Progenitor cell of endocrine pancreas (in vitro differentiated cells): ENCODE measurements at regions not wholly inside any gene's neighbourhood (a gene's known extent, or its start where the extent isn't known, plus 50 kb on each side); places are given as distances from the start of the nearest gene placed in this dataset.
"Not testable (repeated sequence)": the region's sequence is repeated elsewhere in the genome, so short reads cannot be mapped to it uniquely, and the experiment has no call there.

Source experiments
- DNase-seq: peaks from one replicate; pipeline ENCODE4 v3.0.0; 2021; ENCODE audit warnings: low spot score; ENCODE audit not compliant: unreplicated experiment
- H3K27ac Mint-ChIP-seq: 2 replicates; pipeline ENCODE4 v1.8.0; 2021; ENCODE audit warnings: mild to moderate bottlenecking, moderate library complexity, mixed read lengths
- H3K27me3 Mint-ChIP-seq: 2 replicates; pipeline ENCODE4 v1.8.0; 2021; ENCODE audit warnings: mixed read lengths
- H3K36me3 Mint-ChIP-seq: 2 replicates; pipeline ENCODE4 v1.8.0; 2022; ENCODE audit warnings: mixed read lengths; ENCODE audit not compliant: insufficient read depth
- H3K4me1 Mint-ChIP-seq: 2 replicates; pipeline ENCODE4 v1.8.0; 2021; ENCODE audit warnings: low read depth, mixed read lengths
- H3K4me3 Mint-ChIP-seq: 2 replicates; pipeline ENCODE4 v1.8.0; 2021; ENCODE audit warnings: low read depth, mild to moderate bottlenecking, moderate library complexity, mixed read lengths
- H3K9me3 Mint-ChIP-seq: 2 replicates; pipeline ENCODE4 v1.8.0; 2021; ENCODE audit warnings: low read depth, mixed read lengths
- CTCF ChIP-seq: fragments of 200-600 bp; sonication (generic); IDR thresholded peaks from one replicate; pipeline ENCODE4 v1.5.0; 2021; ENCODE audit warnings: antibody characterized with exemption, mild to moderate bottlenecking; ENCODE audit not compliant: unreplicated experiment

GRCh38 chrX:142898164-142898563, 127.6 kb upstream of the SPANXN4 start:
- Mint-ChIP-seq H3K4me3 (no peak overlapping the region), H3K9me3 (peaks cover 25% of the 10 kb centered on the region), H3K27me3 (no peaks in the 10 kb centered on the region), H3K36me3 (no peaks in the 10 kb centered on the region), H3K27ac (no peak overlapping the region), H3K4me1 (peaks cover 4% of the 10 kb centered on the region)
- TF ChIP-seq CTCF: no peak
- no peak for DNase-seq

GRCh38 chrX:142923201-142923600, 102.5 kb upstream of the SPANXN4 start:
- no peak for DNase-seq
- Mint-ChIP-seq H3K27ac (no peak overlapping the region), H3K36me3 (no peaks in the 10 kb centered on the region), H3K9me3 (peaks cover 32% of the 10 kb centered on the region), H3K4me3 (no peak overlapping the region), H3K27me3 (no peaks in the 10 kb centered on the region), H3K4me1 (no peaks in the 10 kb centered on the region)
- TF ChIP-seq CTCF: no peak

- TF ChIP-seq CTCF: no peak
- Mint-ChIP-seq H3K4me1 (no peaks in the 10 kb centered on the region), H3K27ac (no peak overlapping the region), H3K27me3 (no peaks in the 10 kb centered on the region), H3K4me3 (no peak overlapping the region), H3K9me3 (peaks cover 19% of the 10 kb centered on the region), H3K36me3 (no peaks in the 10 kb centered on the region)
- no peak for DNase-seq
These were observed 86.9 kb upstream of the SPANXN4 start for GRCh38 chrX:142938793-142939192.

GRCh38 chrX:142972147-142972809, 53.5 kb upstream of the SPANXN4 start:
- not testable (repeated sequence) for H3K36me3 Mint-ChIP-seq, H3K4me3 Mint-ChIP-seq, H3K4me1 Mint-ChIP-seq, DNase-seq, H3K27me3 Mint-ChIP-seq, H3K27ac Mint-ChIP-seq
- H3K9me3 Mint-ChIP-seq: peaks cover 29% of the 10 kb centered on the region
